WERI-Rb-1 (cell line): ENCODE measurements at regions not wholly inside any gene's neighbourhood (a gene's known extent, or its start where the extent isn't known, plus 50 kb on each side); places are given as distances from the start of the nearest gene placed in this dataset.

Experiments used
- DNase-seq: peaks from one replicate; pipeline ENCODE4 v3.0.0-alpha.2; 2020
- H3K27ac ChIP-seq: fragments of 250-450 bp; sonication (Bioruptor Pico); 2 replicates; pipeline ENCODE4 v1.5.1; 2020; ENCODE audit warnings: mild to moderate bottlenecking, moderate library complexity
- H3K27me3 ChIP-seq: fragments of 250-450 bp; sonication (Bioruptor Pico); 2 replicates; pipeline ENCODE4 v1.5.1; 2021; ENCODE audit warnings: mild to moderate bottlenecking, low read depth, moderate library complexity; ENCODE audit not compliant: insufficient read depth, severe bottlenecking
- H3K36me3 ChIP-seq: fragments of 250-450 bp; sonication (Bioruptor Pico); 2 replicates; pipeline ENCODE4 v1.5.1; 2020; ENCODE audit warnings: mild to moderate bottlenecking, moderate library complexity
- H3K4me3 ChIP-seq: 2 replicates; pipeline ENCODE4 v1.5.1; 2011; ENCODE audit warnings: low read depth, mild to moderate bottlenecking, control low read depth, low read length
- H3K9me3 ChIP-seq: fragments of 250-450 bp; sonication (Bioruptor Pico); 2 replicates; pipeline ENCODE4 v1.5.1; 2021; ENCODE audit warnings: mild to moderate bottlenecking, moderate library complexity; ENCODE audit not compliant: severe bottlenecking
- TF ChIP-seq, protein P1 (sequence below): IDR thresholded peaks from 2 replicates; pipeline ENCODE4 v1.5.1; 2011; ENCODE audit warnings: low read depth, mild to moderate bottlenecking, control low read depth, inconsistent platforms, low read length

DNA sequence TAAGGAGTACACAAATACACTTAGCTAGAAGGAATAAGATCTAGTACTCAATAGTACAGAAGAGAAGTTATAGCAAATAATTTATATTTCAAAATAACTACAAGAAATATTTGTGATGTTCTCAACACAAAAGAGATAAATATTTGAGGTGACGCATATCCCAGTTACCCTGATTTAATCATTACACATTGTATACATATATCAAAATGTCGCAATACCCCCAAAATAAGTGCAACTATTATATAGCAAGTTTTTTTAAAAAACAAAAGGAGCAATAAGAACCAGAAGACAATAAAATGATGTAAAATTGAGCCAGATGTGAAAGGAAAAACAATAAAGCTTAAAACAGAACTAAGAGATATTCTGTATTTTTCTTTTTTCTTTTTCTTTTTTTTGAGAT is 59.3 kb upstream of the KIAA1217 start:
- no peaks in the 10 kb centered on the region for H3K9me3 ChIP-seq
- no peak overlapping the region for H3K27ac ChIP-seq
- TF ChIP-seq, protein P1, sequence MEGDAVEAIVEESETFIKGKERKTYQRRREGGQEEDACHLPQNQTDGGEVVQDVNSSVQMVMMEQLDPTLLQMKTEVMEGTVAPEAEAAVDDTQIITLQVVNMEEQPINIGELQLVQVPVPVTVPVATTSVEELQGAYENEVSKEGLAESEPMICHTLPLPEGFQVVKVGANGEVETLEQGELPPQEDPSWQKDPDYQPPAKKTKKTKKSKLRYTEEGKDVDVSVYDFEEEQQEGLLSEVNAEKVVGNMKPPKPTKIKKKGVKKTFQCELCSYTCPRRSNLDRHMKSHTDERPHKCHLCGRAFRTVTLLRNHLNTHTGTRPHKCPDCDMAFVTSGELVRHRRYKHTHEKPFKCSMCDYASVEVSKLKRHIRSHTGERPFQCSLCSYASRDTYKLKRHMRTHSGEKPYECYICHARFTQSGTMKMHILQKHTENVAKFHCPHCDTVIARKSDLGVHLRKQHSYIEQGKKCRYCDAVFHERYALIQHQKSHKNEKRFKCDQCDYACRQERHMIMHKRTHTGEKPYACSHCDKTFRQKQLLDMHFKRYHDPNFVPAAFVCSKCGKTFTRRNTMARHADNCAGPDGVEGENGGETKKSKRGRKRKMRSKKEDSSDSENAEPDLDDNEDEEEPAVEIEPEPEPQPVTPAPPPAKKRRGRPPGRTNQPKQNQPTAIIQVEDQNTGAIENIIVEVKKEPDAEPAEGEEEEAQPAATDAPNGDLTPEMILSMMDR = no peak
- H3K27me3 ChIP-seq = no peaks in the 10 kb centered on the region
- no peak for DNase-seq
- H3K36me3 ChIP-seq = no peaks in the 10 kb centered on the region
- no peak overlapping the region for H3K4me3 ChIP-seq

DNA sequence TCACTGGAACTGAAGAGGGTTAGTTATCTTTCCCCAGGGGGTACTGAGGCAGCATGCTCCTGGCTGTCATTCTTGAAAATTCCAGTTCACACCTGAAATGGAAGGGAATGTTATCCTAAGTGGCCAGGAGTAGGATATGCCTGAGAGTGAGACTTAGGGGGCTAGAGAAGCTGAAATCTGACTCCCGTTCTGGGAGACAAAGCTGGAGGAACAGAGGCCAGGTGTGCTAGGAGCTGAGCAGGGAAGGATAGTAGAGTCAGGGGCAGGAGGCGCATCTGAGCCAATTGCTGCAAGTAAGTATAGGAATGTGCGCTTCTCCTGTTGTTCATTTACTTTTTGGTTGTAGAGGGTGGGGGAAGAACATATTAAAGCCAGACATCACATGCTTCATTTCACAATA is 58.1 kb upstream of the KIAA1217 start:
- Histone ChIP-seq H3K27me3 (no peaks in the 10 kb centered on the region), H3K9me3 (no peaks in the 10 kb centered on the region), H3K4me3 (no peak overlapping the region), H3K36me3 (no peaks in the 10 kb centered on the region), H3K27ac (no peak overlapping the region)
- TF ChIP-seq, protein P1 = no peak
- no peak for DNase-seq

DNA sequence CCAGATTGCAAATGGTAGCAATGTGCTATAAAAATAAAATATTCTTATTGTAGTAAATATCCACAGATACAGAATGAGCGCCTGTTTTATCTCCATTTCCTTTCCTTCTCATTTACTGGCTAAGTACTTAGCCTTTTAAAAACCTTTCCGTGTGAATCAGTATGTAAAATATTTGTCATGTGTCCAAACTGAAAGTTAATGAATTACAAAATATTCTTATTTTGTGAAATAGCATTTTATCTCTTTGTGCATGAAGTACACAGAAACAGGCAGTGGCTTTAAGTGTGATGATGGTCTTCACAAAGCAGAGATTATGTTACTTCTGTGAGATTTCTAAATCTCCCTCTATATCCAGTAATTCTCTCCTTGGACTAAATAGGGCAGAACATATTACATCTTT is 56.7 kb upstream of the KIAA1217 start:
- Histone ChIP-seq H3K27me3 (no peaks in the 10 kb centered on the region), H3K36me3 (no peaks in the 10 kb centered on the region)

DNA sequence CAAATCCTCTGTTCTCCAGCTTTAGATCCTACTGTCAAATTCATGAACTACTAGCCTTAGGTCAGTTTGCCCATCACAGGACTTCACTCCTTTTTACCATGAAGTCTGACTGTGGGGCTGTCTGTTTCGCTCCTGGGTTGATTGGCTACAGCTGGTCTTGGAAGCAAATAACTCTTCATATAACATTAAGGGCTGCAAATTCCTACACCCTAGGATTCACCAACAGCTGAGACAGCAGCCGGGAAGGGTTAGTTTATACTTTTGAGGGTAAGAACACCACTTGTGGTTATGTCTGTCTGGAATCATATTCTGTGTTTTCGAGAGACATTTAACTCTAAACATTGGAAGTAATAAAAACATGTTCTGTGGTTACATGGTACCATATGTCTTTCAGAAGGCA is 55.9 kb upstream of the KIAA1217 start:
- no peaks in the 10 kb centered on the region for H3K36me3 ChIP-seq
- no peaks in the 10 kb centered on the region for H3K9me3 ChIP-seq
- TF ChIP-seq, protein P1 = no peak
- H3K27ac ChIP-seq = no peak overlapping the region
- DNase-seq = no peak
- no peaks in the 10 kb centered on the region for H3K27me3 ChIP-seq
- no peak overlapping the region for H3K4me3 ChIP-seq

More for the DNA sequence above, 56.7 kb upstream of the KIAA1217 start:
- DNase-seq = no peak
- H3K27ac ChIP-seq = no peak overlapping the region
- H3K9me3 ChIP-seq = no peaks in the 10 kb centered on the region
- H3K4me3 ChIP-seq = no peak overlapping the region
- TF ChIP-seq, protein P1 = no peak

DNA sequence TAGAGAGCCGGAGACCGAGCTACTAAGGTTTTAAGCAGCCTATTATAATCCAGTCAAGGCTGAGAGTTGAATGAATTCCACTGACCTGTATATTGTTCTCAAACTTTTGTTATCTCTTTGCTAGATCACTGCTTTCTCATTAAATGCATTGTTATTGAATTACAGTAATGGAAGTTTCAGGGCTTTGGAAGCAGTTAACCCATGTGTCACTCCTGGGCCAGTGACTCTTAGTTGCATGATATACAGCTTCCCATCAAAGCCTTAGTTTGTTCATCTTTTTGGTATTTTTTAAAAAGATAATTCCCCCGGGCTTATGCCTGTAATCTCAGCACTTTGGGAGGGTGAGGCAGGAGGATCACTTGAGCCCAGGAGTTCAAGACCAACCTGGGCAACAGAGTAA is 55.4 kb upstream of the KIAA1217 start:
- Histone ChIP-seq H3K27me3 (no peaks in the 10 kb centered on the region), H3K27ac (no peak overlapping the region), H3K36me3 (no peaks in the 10 kb centered on the region), H3K9me3 (no peaks in the 10 kb centered on the region), H3K4me3 (no peak overlapping the region)
- TF ChIP-seq, protein P1 = no peak
- no peak for DNase-seq

DNA sequence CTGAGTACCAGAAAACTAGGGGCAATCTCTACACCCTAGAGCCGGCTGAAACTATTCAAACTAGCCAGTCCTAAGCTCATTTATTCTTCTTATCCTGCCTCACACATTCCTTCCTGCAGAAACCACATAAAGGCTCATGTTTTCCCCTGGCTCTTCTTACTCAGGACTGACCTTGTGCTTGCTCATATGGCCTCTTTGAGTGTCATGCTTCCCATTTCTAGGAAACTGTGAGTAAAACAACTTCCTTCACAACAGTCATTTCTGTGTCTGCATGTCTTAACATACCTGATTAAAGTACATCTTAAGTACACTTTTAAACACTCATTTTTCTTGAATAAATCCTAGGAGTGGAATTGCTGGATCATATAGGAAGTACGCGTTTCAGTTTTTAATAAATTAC is 52.3 kb upstream of the KIAA1217 start:
- H3K27ac ChIP-seq = no peak overlapping the region
- TF ChIP-seq, protein P1 = no peak
- no peaks in the 10 kb centered on the region for H3K27me3 ChIP-seq
- no peak for DNase-seq
- H3K9me3 ChIP-seq = no peaks in the 10 kb centered on the region
- H3K4me3 ChIP-seq = no peak overlapping the region
- no peaks in the 10 kb centered on the region for H3K36me3 ChIP-seq
